ENCODE measurements at regions not wholly inside any gene's neighbourhood (a gene's known extent, or its start where the extent isn't known, plus 50 kb on each side); places are given as distances from the start of the nearest gene placed in this dataset.

DNA sequence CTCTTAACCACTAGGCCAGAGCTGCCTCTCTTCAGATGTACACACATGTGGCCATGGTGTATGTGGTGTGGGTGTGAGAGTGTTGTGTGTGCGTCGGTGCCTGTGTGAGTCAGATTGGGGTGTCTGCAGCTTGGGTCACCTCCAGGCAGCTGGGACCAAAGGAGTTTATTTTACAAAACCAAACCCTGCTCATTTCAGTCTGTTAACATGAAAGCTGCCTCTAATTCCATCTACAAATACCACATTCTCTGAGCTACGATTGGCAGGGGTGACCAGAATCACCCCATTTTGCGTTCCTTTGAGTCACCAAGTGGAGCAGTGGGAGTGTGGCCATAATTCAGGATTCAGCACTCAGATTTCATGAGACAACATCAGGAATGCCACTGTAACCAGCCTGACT is 105.3 kb downstream of the IRX5 start:
- H3K9me3 Mint-ChIP-seq, result no peaks in the 10 kb centered on the region

GRCh38 chr16:55036371-55036821 is 105.7 kb downstream of the IRX5 start:
- DNase-seq (ENCODE audit: low spot score) (no peak), ATAC-seq (no peak)
- no peak overlapping the region for H3K27ac ChIP-seq (ENCODE audit: low read depth)
- no peaks in the 10 kb centered on the region for H3K36me3 ChIP-seq (ENCODE audit: insufficient read depth)
- H2AFZ ChIP-seq, result no peak overlapping the region
- no peaks in the 10 kb centered on the region for H3K9me2 ChIP-seq (ENCODE audit: insufficient read depth)
- no peak overlapping the region for H3K4me3 ChIP-seq
- no peaks in the 10 kb centered on the region for H3F3A ChIP-seq (replicated peaks; ENCODE audit: low read depth)
- no peak overlapping the region for H3K4me2 ChIP-seq
- Mint-ChIP-seq H3K4me1 (no peaks in the 10 kb centered on the region), H3K27me3 (ENCODE audit: insufficient read depth, low read depth, poor library complexity) (peaks cover 5% of the 10 kb centered on the region), H3K27ac (no peak overlapping the region), H3K36me3 (ENCODE audit: low read depth) (no peaks in the 10 kb centered on the region), H3K9me3 (no peaks in the 10 kb centered on the region), H3K4me3 (no peak overlapping the region)
- H3K27me3 ChIP-seq (ENCODE audit: insufficient read depth), result no peaks in the 10 kb centered on the region
- H4K20me1 ChIP-seq (replicated peaks; ENCODE audit: insufficient read depth), result no peaks in the 10 kb centered on the region
- no peaks in the 10 kb centered on the region for H3K4me1 ChIP-seq (ENCODE audit: insufficient read depth)
- H3K79me2 ChIP-seq (replicated peaks; ENCODE audit: insufficient read depth), result no peaks in the 10 kb centered on the region
- TF ChIP-seq EZH2 (IDR thresholded peaks at IDR 0.05; ENCODE audit: low read depth, unreplicated experiment), result no peak

More for the DNA sequence above, 105.3 kb downstream of the IRX5 start:
- H3K27me3 ChIP-seq (ENCODE audit: insufficient read depth), result no peaks in the 10 kb centered on the region
- H3K4me1 ChIP-seq (ENCODE audit: insufficient read depth), result no peaks in the 10 kb centered on the region
- no peaks in the 10 kb centered on the region for H3F3A ChIP-seq (replicated peaks; ENCODE audit: low read depth)
- no peaks in the 10 kb centered on the region for H3K36me3 ChIP-seq (ENCODE audit: insufficient read depth)
- Mint-ChIP-seq H3K36me3 (ENCODE audit: low read depth) (no peaks in the 10 kb centered on the region), H3K27ac (no peak overlapping the region), H3K4me1 (no peaks in the 10 kb centered on the region), H3K27me3 (ENCODE audit: insufficient read depth, low read depth, poor library complexity) (peaks cover 7% of the 10 kb centered on the region), H3K4me3 (no peak overlapping the region)
- DNase-seq (ENCODE audit: low spot score) (no peak), ATAC-seq (no peak)
- H3K4me2 ChIP-seq, result no peak overlapping the region
- no peak for TF ChIP-seq NANOG (IDR thresholded peaks at IDR 0.05; ENCODE audit: borderline replicate concordance)
- no peak for TF ChIP-seq CTCF (conservative IDR thresholded peaks at IDR 0.05; ENCODE audit: low read depth in 2 of 2)
- TF ChIP-seq CREB1 (CRISPR knock-in tag; IDR thresholded peaks at IDR 0.05; ENCODE audit: low read depth), result no peak
- no peak for TF ChIP-seq ETS1 (IDR thresholded peaks at IDR 0.05)
- no peaks in the 10 kb centered on the region for H3K9me2 ChIP-seq (ENCODE audit: insufficient read depth)
- H3K79me2 ChIP-seq (replicated peaks; ENCODE audit: insufficient read depth), result no peaks in the 10 kb centered on the region
- H3K27ac ChIP-seq (ENCODE audit: low read depth), result no peak overlapping the region
- H4K20me1 ChIP-seq (replicated peaks; ENCODE audit: insufficient read depth), result no peaks in the 10 kb centered on the region
- no peak overlapping the region for H2AFZ ChIP-seq
- no peak overlapping the region for H3K4me3 ChIP-seq

- no peak for TF ChIP-seq ZNF114 (CRISPR knock-in tag; IDR thresholded peaks at IDR 0.05)
- no peaks in the 10 kb centered on the region for H3K9me3 Mint-ChIP-seq
- DNase-seq (ENCODE audit: low spot score) (no peak), ATAC-seq (no peak)
- no peak overlapping the region for H2AFZ ChIP-seq
- no peak overlapping the region for H3K4me3 Mint-ChIP-seq
- H3K79me2 ChIP-seq (replicated peaks; ENCODE audit: insufficient read depth), result no peaks in the 10 kb centered on the region
- H3K4me2 ChIP-seq, result no peak overlapping the region
- H4K20me1 ChIP-seq (replicated peaks; ENCODE audit: insufficient read depth), result no peaks in the 10 kb centered on the region
- H3K27ac Mint-ChIP-seq, result no peak overlapping the region
- no peak overlapping the region for H3K4me3 ChIP-seq
- H3K4me1 ChIP-seq (ENCODE audit: insufficient read depth), result no peaks in the 10 kb centered on the region
- no peaks in the 10 kb centered on the region for H3F3A ChIP-seq (replicated peaks; ENCODE audit: low read depth)
- H3K27ac ChIP-seq (ENCODE audit: low read depth), result no peak overlapping the region
- H3K4me1 Mint-ChIP-seq, result no peaks in the 10 kb centered on the region
- no peaks in the 10 kb centered on the region for H3K27me3 ChIP-seq (ENCODE audit: insufficient read depth)
- peaks cover 6% of the 10 kb centered on the region for H3K27me3 Mint-ChIP-seq (ENCODE audit: insufficient read depth, low read depth, poor library complexity)
- H3K9me2 ChIP-seq (ENCODE audit: insufficient read depth), result no peaks in the 10 kb centered on the region
- no peaks in the 10 kb centered on the region for H3K36me3 Mint-ChIP-seq (ENCODE audit: low read depth)
- no peaks in the 10 kb centered on the region for H3K36me3 ChIP-seq (ENCODE audit: insufficient read depth)
Observed at GRCh38 chr16:55037046-55037445, 106.4 kb downstream of the IRX5 start.
